Body of pancreas (tissue), 4 donors: ENCODE measurements at regions not wholly inside any gene's neighbourhood (a gene's known extent, or its start where the extent isn't known, plus 50 kb on each side); places are given as distances from the start of the nearest gene placed in this dataset.

Experiments used
- POLR2A ChIP-seq, 3 donors: fragments of 450-650 bp; IDR thresholded peaks; one replicate each; pipeline ENCODE4 v1.6.1; 2016; ENCODE audit warnings: antibody characterized with exemption in 3 of 3, mild to moderate bottlenecking in 2 of 3
- TF ChIP-seq, protein P1 (sequence below), 7 experiments: fragments of 450-650 bp in 4 of 7; fragments of 200-600 bp in 3 of 7; sonication (generic) in 3 of 7; IDR thresholded peaks; one replicate each; pipeline ENCODE4 v1.5.1; 2016 to 2019; ENCODE audit warnings: antibody characterized with exemption in 7 of 7

GRCh38 chr4:126798214-126798613, 834.5 kb upstream of the INTU start:
- TF ChIP-seq POLR2A (IDR thresholded peaks at IDR 0.05): no peak
- TF ChIP-seq, protein P1, sequence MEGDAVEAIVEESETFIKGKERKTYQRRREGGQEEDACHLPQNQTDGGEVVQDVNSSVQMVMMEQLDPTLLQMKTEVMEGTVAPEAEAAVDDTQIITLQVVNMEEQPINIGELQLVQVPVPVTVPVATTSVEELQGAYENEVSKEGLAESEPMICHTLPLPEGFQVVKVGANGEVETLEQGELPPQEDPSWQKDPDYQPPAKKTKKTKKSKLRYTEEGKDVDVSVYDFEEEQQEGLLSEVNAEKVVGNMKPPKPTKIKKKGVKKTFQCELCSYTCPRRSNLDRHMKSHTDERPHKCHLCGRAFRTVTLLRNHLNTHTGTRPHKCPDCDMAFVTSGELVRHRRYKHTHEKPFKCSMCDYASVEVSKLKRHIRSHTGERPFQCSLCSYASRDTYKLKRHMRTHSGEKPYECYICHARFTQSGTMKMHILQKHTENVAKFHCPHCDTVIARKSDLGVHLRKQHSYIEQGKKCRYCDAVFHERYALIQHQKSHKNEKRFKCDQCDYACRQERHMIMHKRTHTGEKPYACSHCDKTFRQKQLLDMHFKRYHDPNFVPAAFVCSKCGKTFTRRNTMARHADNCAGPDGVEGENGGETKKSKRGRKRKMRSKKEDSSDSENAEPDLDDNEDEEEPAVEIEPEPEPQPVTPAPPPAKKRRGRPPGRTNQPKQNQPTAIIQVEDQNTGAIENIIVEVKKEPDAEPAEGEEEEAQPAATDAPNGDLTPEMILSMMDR (IDR thresholded peaks at IDR 0.05): no peak
